ENCODE measurements at regions not wholly inside any gene's neighbourhood (a gene's known extent, or its start where the extent isn't known, plus 50 kb on each side); places are given as distances from the start of the nearest gene placed in this dataset.

GRCh38 chr11:23423656-23424055 lies 563.4 kb upstream of the CCDC179 start:
- no peaks in the 10 kb centered on the region for H3K27me3 ChIP-seq
- H3K4me3 ChIP-seq = no peak overlapping the region
- Mint-ChIP-seq H3K4me1 (no peaks in the 10 kb centered on the region), H3K4me3 (no peak overlapping the region), H3K27ac (no peak overlapping the region), H3K27me3 (ENCODE audit: insufficient read depth, low read depth) (no peaks in the 10 kb centered on the region), H3K36me3 (no peaks in the 10 kb centered on the region), H3K9me3 (no peaks in the 10 kb centered on the region)
- H2AFZ ChIP-seq (replicated peaks) = no peak overlapping the region
- TF ChIP-seq EZH2 (IDR thresholded peaks at IDR 0.05) (no peak), EZH2phosphoT487 (IDR thresholded peaks at IDR 0.05) (no peak), CTCF (IDR thresholded peaks at IDR 0.05) (no peak)
- H3K79me2 ChIP-seq (ENCODE audit: low read depth) = no peaks in the 10 kb centered on the region
- H3K27ac ChIP-seq = no peak overlapping the region
- H3K4me2 ChIP-seq = no peak overlapping the region
- no peaks in the 10 kb centered on the region for H3K36me3 ChIP-seq
- H4K20me1 ChIP-seq (ENCODE audit: low read depth) = no peaks in the 10 kb centered on the region
- no peaks in the 10 kb centered on the region for H3F3A ChIP-seq (ENCODE audit: low read depth)
- H3K4me1 ChIP-seq = no peaks in the 10 kb centered on the region
- H3K9ac ChIP-seq = no peak overlapping the region
- H3K9me3 ChIP-seq (ENCODE audit: low read depth) = no peaks in the 10 kb centered on the region
- no peak for DNase-seq (ENCODE audit: low spot score)

GRCh38 chr11:23425381-23425780 lies 565.1 kb upstream of the CCDC179 start:
- TF ChIP-seq CTCF (IDR thresholded peaks at IDR 0.05) (no peak), EZH2phosphoT487 (IDR thresholded peaks at IDR 0.05) (no peak), EZH2 (IDR thresholded peaks at IDR 0.05) (no peak)
- no peaks in the 10 kb centered on the region for H3K79me2 ChIP-seq (ENCODE audit: low read depth)
- Mint-ChIP-seq H3K36me3 (no peaks in the 10 kb centered on the region), H3K4me3 (no peak overlapping the region), H3K27ac (no peak overlapping the region), H3K4me1 (no peaks in the 10 kb centered on the region), H3K9me3 (no peaks in the 10 kb centered on the region), H3K27me3 (ENCODE audit: insufficient read depth, low read depth) (no peaks in the 10 kb centered on the region)
- DNase-seq (ENCODE audit: low spot score) = no peak
- H2AFZ ChIP-seq (replicated peaks) = no peak overlapping the region
- H3K27ac ChIP-seq = no peak overlapping the region
- no peaks in the 10 kb centered on the region for H3K9me3 ChIP-seq (ENCODE audit: low read depth)
- no peaks in the 10 kb centered on the region for H3K36me3 ChIP-seq
- H3F3A ChIP-seq (ENCODE audit: low read depth) = no peaks in the 10 kb centered on the region
- H3K4me2 ChIP-seq = no peak overlapping the region
- no peak overlapping the region for H3K9ac ChIP-seq
- no peak overlapping the region for H3K4me3 ChIP-seq
- no peaks in the 10 kb centered on the region for H3K4me1 ChIP-seq
- no peaks in the 10 kb centered on the region for H4K20me1 ChIP-seq (ENCODE audit: low read depth)
- H3K27me3 ChIP-seq = no peaks in the 10 kb centered on the region

- TF ChIP-seq EZH2 (IDR thresholded peaks at IDR 0.05) = no peak
- no peak for TF ChIP-seq CTCF (IDR thresholded peaks at IDR 0.05)
- no peak for TF ChIP-seq EZH2phosphoT487 (IDR thresholded peaks at IDR 0.05)
- no peaks in the 10 kb centered on the region for H3K4me1 ChIP-seq
- H3K79me2 ChIP-seq (ENCODE audit: low read depth) = no peaks in the 10 kb centered on the region
- Mint-ChIP-seq H3K4me3 (no peak overlapping the region), H3K4me1 (no peaks in the 10 kb centered on the region), H3K36me3 (no peaks in the 10 kb centered on the region), H3K27me3 (ENCODE audit: insufficient read depth, low read depth) (no peaks in the 10 kb centered on the region), H3K9me3 (no peaks in the 10 kb centered on the region), H3K27ac (no peak overlapping the region)
- H3K4me3 ChIP-seq = no peak overlapping the region
- no peaks in the 10 kb centered on the region for H3K27me3 ChIP-seq
- no peak for DNase-seq (ENCODE audit: low spot score)
- no peak overlapping the region for H3K9ac ChIP-seq
- H4K20me1 ChIP-seq (ENCODE audit: low read depth) = no peaks in the 10 kb centered on the region
- H3K4me2 ChIP-seq = no peak overlapping the region
- no peaks in the 10 kb centered on the region for H3F3A ChIP-seq (ENCODE audit: low read depth)
- no peak overlapping the region for H2AFZ ChIP-seq (replicated peaks)
- no peaks in the 10 kb centered on the region for H3K9me3 ChIP-seq (ENCODE audit: low read depth)
- H3K36me3 ChIP-seq = no peaks in the 10 kb centered on the region
- H3K27ac ChIP-seq = no peak overlapping the region
Measured at GRCh38 chr11:23429569-23429968, 569.3 kb upstream of the CCDC179 start.

- no peak overlapping the region for H3K4me2 ChIP-seq
- no peak overlapping the region for H3K27ac ChIP-seq
- no peak for DNase-seq (ENCODE audit: low spot score)
- no peak overlapping the region for H3K27ac Mint-ChIP-seq
- H3K27me3 Mint-ChIP-seq (ENCODE audit: insufficient read depth, low read depth) = no peaks in the 10 kb centered on the region
- H3K27me3 ChIP-seq = no peaks in the 10 kb centered on the region
- no peak overlapping the region for H3K4me3 ChIP-seq
- peaks cover 9% of the 10 kb centered on the region for H3K4me1 ChIP-seq
- H3K4me3 Mint-ChIP-seq = no peak overlapping the region
- H3K79me2 ChIP-seq (ENCODE audit: low read depth) = no peaks in the 10 kb centered on the region
- no peaks in the 10 kb centered on the region for H3F3A ChIP-seq (ENCODE audit: low read depth)
- H3K36me3 Mint-ChIP-seq = no peaks in the 10 kb centered on the region
- no peak overlapping the region for H3K9ac ChIP-seq
- peaks cover 6% of the 10 kb centered on the region for H3K4me1 Mint-ChIP-seq
- TF ChIP-seq EZH2 (IDR thresholded peaks at IDR 0.05) (no peak), EZH2phosphoT487 (IDR thresholded peaks at IDR 0.05) (no peak), CTCF (IDR thresholded peaks at IDR 0.05) (no peak)
- H3K9me3 Mint-ChIP-seq = no peaks in the 10 kb centered on the region
- H2AFZ ChIP-seq (replicated peaks) = no peak overlapping the region
- H4K20me1 ChIP-seq (ENCODE audit: low read depth) = no peaks in the 10 kb centered on the region
- H3K9me3 ChIP-seq (ENCODE audit: low read depth) = no peaks in the 10 kb centered on the region
- no peaks in the 10 kb centered on the region for H3K36me3 ChIP-seq
Measured at GRCh38 chr11:23453522-23453921, 593.2 kb upstream of the CCDC179 start.

Measured in neural progenitor cell (in vitro differentiated cells).